ENCODE measurements at regions not wholly inside any gene's neighbourhood (a gene's known extent, or its start where the extent isn't known, plus 50 kb on each side); places are given as distances from the start of the nearest gene placed in this dataset.

DNA sequence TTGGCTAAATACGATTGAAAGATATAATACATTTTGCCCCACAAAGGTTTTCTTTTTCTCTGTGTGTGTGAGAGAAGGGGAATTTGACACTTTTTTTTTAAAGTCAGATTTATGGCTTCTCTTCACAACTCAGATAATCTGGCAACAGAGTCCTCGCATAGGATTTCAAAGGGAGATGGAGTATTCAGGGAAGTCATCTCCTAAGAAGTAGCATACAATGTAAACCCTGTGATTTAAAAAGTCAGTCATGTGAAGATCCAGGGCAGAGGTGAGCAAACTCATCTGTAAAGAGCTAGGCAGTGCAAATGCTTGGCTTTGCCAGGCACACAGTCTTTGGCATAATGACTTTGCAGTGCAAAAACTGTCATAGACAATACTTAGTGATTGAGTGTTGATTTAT, 1526.3 kb downstream of the AACS start:
- no peak for DNase-seq (ENCODE audit: low spot score)

DNA sequence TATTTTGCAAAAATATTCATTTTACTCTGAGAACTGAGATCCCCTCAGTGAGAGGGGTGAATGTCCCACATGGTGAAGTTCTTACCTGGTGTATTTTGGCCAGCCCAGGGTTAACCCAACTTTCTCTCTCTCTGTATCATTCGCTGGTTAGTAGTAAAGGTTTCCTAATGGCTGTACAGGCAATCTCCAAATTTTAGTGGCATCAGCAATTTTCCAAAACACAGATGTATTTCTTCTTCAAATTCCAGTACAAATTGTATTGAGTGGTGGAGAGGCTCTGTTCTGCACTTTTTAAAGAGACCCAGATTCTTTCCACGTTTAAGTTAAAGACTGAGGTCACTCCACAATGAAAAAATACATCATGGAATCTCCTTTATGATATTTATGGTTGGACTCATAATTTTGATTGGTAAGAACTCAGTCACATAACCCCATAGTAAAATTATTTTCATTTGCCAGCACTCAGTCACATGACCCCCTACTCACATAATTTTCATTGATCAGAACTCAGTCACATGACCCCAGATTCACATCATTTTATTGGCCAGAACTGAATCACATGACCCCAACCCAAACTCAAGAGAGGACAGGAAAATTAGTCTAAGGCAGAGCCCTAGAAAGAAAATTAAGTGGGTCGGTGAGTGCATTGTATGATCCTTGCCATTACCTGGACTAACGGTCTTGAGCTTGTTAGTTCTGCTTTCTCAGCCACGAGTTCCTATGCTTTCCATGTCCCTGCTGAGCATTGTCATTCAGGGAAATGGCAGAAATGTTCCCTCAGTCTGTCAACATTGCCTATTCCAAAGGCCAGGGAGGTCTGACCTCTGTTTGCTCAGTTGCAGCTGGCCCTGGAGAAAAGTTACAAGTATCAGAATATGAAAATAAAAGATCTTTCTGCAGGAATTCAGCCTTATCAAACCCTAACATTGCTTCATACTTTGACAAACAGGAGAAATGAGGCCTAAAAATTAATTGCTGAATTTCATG, 1536.2 kb downstream of the AACS start:
- DNase-seq (ENCODE audit: low spot score): no peak

DNA sequence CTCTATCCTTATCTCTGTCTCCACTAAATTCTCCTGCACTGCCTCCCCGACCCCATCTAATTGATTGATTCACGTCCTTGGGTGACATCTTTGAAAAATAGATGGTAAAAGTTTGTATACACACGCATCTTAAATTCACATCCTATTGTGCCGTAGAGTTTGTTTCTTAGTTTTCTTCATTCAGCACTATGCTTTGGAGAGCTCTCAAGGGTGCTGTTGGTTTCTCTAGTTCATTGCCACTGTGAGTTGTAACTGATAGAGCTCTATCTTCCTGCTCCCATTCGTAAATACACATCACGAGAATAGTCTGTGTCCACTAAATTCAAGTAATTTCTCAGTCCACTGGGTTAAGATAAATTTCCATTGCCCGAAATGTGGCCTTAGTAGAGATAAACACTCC, 1537.4 kb downstream of the AACS start:
- no peak for DNase-seq (ENCODE audit: low spot score)

DNA sequence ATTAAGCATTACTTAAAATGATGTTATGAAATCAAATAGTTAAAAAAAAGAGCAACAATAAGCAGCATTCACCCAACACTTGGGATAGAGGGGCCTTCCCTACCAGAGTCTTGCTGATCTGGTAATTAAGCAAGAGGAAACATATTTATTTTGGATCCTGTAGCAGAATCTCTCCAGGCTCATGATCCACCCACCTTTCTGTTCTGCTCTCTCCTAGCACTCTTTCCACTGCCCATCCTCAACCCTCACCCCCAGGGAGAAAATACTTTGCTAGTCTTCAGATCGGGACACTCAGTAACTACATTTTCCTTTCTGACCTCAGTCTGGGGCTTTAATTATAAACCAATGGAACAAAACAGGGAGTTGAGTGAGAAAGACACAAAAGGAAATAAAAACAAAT, 1541.9 kb downstream of the AACS start:
- no peak for DNase-seq (ENCODE audit: low spot score)

DNA sequence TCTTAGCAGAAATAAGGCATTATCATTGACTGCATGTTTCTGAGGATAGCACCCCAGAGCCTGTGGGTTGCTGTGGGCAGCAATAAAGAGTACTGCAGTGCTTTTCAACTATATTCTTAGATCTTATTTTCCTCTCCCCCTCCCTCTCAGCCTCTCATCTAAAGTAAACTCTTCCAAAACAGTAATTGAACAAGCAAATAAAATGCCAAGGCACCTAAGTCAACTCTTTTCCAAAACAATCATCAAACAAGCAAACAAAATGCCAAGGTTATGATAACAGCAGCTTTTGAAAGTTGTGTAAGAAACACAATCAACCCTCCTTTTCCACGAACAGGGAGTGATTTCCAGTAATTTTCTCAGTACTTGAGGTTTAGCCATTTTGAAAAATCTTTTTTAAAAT, 1542.6 kb downstream of the AACS start:
- no peak for DNase-seq (ENCODE audit: low spot score)

DNA sequence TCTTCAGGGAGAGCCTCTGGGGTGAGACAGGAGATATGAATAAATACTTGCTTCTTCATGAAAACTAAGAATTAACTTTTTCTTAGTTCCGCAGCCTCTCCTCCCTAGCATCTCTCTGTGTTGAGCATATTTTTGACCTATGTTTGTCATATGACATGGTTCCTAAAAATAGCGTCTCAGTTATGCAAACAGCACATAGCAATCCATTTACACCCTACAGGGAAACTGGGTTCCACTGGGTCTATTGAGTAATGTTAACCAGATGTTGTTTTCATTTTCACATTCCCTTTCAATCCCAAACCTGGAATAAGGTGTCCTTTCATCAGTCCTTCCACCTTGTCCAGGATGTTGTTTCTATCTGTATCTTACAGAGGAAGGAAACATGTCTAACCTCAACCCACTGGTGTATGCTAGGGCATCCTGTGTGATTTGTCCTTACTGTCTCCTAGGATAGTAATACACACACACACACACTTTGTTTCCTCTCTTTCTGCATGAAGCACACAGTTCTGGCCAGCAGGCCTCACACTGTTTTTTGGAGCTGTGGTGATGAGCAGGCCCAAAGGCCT, 1543.5 kb downstream of the AACS start:
- DNase-seq (ENCODE audit: low spot score): no peak

DNA sequence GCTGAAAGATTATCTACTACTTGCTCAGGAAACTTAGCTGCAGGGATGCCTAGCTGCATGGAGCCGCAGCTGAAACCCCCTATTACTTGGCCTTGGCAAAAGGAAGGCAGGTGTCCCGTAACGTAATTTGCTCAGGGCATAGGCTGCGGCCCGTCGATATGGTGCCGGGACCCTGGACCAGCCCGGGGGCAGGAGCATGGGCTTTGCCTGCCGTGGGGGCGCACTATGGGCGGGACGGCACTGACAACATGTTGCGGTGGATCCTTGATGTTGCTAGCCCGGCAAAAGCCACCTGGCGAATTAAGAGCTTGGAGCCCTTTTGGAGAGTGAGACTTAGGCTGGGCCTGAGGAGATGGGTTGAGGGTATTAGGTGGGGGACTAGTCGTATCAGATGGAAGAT, 1551.2 kb downstream of the AACS start:
- DNase-seq (ENCODE audit: low spot score): no peak

DNA sequence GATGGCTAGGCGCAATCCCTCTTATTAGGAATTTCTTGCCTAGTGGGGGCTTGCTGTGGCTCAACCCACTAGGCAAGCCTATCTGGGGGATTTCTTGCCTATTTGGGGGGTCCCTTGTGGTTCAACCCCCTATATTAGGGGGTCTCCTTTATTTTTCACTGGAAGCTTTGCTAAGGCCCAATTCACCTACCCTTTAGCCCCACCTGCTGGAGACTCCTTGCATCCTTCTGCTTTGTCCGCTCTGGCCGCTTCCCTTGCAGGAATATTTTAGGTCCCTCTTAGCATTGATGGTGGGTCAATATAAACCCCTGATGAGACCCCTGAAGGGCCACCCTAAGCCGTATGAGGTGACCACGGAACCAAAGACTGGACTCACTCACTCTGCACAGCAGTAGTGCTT, 1552.1 kb downstream of the AACS start:
- DNase-seq (ENCODE audit: low spot score): peak; percentile 9

DNA sequence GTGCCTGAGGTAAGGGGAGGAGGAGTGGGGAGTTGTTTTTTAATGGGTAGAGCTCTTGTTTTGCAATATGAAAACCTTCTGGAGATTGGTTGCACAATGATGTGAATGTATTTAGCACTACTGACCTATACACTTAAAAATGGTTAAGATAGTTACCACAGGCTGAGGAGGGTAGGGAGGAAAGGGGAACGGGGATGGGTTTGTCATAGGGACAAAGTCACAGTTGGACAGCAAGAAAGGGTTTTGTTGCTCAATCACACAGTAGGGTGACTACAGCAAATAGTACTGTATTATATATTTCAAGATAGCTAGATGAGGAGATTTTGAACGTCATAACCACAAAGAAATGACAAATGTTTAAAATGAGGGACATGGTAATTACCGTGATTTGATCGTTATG, 1562.4 kb downstream of the AACS start:
- DNase-seq (ENCODE audit: low spot score): no peak

DNA sequence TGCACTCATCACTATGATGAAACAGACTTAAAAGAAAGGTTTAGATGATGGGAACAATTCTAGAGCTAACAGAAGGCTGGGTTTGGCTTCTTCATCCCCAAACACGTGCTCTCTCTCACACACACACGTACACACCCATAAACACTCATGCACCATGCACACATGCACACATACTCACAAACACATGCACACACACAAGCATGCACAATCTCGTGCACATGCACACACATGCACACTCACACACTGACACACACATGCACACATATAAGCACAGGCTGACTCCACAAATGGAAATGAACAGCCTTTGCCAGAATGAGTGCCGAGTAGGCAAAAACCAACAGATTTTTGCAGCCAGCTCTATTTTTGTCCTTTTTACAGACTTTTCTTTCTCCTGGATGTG, 1571.6 kb downstream of the AACS start:
- DNase-seq (ENCODE audit: low spot score): no peak

DNA sequence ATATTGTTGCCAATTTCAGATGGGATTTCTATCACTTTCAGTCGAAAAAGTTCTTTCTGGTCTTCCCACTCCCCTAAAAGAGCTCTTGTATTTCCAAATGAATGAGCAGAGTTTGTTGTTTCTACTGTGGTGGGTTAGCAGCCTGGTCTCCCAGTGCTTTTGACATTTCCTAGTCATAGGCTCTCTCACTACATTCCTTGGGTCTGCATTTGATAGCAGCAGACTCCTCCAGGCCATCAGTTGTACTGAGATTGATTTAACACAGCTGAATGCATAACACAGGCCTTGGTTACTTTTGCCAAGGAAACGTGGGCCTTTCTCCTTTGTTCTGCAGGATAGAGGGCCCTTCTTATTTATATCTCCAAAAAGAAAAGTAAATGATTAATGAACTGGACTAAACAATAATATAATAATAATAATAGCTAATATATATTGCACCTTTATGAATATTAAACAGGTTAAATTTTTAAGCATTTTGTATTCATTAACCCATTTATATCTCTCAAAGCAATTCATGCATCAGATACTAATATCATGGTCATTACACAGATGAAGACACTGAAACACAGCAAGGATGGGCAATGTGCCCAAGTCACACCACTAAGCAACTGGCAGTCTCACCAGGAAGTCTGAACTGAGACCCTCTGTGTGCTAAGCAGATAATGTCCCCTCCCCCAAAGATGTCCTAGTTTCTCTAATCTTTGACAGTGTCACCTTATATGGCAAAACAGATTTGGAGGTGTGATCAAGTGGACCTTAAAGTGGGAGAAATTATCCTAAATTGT, 1579.2 kb downstream of the AACS start:
- DNase-seq (ENCODE audit: low spot score): no peak

DNA sequence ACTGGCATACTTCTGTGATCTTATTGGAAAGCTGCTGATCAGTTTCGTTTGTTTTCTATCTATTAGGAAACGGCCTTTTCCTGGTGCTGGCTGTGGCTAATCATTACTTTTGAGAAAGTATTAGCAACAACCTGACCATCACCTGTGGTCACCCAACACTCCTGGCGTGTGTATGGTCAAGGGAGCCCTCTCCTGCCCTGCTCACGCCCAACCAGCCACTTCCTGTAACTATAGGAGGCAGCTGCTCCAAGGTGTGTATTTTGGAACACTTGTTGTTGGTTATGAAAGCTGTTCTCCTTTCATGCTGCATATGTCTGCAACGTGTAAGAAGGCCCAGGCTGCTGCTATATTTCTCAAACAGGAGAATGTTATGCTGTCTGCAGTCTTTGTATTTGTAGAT, 1582.8 kb downstream of the AACS start:
- DNase-seq (ENCODE audit: low spot score): no peak

DNA sequence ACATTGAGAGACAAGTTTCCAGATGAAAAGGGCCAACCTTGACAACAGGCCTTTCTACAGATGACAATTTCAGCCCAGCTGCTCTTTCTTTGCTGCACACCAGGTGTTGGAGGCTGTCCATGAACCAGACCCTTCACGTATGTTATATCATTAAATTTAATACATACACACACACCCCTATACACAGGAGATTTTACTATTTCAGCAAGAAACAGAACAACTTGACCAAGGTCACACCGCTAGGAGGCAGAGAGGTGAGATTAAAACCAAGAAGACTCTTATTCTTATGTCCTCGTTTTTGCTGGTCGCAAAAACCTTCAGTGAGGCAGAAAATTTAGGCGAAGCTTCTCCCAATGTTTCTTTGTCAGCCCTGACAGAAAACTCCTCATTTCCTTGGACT, 1585.9 kb downstream of the AACS start:
- DNase-seq (ENCODE audit: low spot score): no peak

DNA sequence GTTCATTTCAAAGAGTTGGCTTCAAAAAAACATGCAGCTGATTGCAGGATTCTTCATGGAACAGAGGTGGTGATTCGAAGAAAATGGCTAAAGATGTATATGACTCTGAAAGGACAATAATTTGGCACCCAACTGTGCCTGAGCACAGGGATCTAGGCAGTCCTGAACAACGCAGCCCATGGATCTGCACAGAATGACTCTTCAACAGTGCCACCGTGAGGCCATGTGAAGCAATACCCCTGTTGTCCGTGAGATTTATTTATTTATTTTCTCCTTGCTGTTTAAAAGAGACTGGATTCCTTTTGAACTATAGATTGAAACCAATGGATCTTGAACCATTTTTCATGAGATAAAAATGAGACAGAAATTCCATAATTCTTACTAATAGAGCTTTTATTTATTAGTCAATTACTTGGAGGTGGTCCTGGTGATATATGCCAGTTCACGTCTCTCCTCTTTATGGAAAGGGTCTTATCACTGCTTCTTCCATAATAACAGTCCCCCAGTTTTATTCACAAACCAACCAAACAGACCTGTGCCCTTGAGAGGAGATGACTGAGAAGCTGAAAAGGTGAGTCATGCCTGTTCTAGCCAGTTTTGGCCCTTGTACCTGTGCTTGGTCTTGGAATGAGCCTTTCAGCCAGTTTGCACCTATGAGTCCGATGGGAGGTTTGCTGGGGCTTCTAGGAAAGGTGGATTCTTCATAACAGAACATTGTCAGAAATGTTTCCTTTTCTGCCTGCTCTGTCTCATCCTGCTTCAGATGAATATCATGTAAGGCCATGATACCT, 1598.3 kb downstream of the AACS start:
- no peak for DNase-seq (ENCODE audit: low spot score)

DNA sequence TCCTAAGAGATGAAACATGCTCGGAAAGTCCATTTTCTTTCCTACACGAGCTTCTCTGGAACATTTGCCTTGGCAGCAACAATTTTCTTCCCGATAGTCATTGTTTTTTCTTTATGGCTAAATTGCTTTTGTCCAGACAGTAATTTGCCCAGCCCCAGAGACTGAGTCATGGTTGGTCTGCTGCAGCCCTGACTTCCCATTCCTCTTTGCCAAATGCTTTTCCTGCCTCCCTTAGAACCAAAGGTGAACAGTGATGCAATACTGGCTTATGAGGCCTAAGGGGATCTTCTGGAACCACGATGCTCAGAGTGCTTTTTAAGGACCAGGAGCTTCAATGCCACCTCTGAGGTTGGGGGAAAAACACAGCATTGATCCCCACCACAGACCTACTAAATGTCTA, 1599.6 kb upstream of the TMEM132C start:
- peak; percentile 74 for DNase-seq (ENCODE audit: low spot score)

DNA sequence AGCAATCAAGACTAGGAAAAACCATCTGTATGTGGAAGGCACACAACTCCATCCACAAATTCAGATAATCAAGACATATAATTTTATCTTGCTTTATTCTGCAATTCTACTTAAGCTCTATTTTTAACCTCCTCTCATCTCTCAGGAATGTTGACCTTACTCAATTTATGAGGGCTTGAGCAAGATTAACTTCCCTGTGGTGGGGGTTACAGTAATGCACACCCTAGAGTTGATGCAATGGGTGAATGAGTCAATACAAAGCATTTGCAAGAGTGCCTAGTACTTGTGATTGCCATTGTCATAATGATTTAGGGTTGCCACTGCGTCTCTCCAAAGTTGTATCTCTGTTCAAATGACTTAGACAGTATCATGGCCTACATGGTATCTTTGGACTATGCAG, 1598.4 kb upstream of the TMEM132C start:
- DNase-seq (ENCODE audit: low spot score): peak; percentile 88

DNA sequence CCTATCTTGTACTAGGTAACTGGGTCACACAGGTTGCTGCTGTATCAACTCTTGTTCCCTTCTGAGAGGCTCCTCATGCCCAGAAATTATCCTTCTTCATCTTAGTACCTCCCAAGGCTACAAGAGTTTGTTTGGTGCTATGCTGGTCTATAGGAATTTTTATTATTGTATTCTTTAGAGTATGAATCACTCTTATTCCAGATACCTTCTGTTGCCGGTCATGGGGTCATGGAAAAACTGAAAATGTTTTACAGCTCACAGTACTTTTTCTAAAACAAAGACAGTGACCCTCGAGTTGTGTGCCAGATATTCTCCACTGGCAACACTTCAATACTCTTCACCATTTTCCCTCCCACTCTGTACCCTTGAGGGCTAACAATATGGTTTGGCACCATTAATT, 1598.0 kb upstream of the TMEM132C start:
- DNase-seq (ENCODE audit: low spot score): peak; percentile 71

DNA sequence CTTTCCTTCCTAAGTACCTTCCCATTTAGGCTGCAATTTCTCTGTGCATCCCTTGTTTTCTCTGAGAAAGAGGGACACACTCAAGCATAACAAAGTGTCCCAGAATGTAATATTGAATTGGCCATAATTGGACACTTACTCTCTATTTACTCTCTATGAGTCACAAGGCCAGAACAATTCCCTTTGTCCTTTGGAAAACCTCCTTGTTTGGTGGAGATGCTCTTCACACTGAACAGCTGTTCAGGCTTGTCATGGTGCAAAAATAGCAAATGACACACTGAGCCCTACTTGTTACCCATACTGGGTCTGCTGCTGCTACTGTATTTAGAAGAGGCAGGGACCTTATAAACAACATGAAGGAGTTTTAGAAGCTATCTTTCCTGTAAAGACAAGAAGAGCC, 1590.5 kb upstream of the TMEM132C start:
- no peak for DNase-seq (ENCODE audit: low spot score)

DNA sequence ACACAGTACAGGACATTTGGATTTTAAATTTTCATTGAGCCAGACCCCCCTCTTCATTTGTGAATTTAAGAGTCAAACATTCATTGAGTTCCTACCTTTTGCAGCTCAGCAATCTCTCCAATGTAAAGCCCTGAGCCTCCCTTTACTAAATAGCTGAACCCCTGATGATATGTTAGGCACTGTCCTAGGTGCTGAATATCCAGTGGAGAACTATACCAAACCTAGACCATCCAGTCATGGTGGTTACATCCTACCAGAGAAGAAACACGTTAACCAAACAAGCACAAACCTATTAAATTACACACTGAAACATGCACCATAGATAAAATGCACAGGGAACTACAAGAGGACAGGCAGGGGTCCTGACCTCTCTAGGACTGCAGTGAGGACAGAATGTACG, 1585.3 kb upstream of the TMEM132C start:
- DNase-seq (ENCODE audit: low spot score): no peak

DNA sequence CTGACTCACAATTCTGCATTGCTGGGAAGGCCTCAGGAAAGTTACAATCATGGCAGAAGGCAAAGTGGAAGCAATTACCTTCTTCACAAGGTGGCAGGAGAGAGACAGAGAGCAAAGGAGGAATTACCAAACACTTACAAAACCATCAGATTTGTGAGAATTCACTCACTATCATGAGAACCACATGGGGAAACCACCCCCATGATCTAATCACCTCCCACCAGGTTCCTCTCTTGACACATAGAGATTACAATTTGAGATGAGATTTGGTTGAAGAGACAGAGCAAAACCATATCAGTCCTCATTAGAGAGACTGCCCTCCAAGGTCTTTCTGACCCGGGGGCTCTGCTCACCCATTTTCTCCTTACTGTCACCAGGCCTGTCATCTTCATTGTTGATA, 1582.3 kb upstream of the TMEM132C start:
- no peak for DNase-seq (ENCODE audit: low spot score)

DNA sequence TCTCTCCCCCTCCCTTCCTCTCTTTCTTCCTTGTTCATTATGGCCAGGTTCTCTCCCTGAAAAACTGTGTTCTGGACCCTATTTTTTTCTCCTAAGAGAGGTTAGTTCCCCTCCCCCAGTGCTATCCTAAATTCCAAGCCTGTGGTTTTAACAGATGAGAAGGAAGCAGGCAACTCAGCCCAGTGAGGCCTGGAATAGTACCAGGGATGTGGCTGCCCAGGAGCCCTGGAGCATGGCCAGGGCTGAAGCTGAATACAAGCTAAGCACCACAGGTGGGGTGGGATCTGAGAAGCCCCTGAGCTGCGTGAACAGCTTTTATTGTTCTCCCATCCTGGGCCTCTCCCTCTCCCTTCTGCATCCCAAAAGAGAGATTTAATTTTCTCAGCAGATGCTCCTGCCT, 1581.3 kb upstream of the TMEM132C start:
- no peak for DNase-seq (ENCODE audit: low spot score)

DNA sequence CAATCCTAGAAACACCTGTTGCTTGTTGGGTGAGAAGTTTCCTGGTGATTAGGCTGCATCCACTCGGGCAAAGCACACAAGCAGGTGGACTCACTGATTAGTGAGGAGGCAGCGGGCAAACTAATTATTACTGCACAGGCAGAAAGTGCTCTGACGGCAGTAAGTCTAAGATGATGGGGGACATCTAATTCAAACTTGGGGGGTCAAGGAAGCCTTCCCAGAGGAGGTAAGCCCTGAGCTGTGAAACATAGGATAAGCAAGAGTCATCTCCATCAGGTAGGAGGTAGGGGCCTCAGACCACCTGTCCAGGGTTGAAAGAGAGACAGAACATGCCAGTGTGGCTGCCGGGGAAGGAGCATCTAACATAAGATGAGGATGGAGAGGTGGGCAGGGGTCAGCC, 1578.4 kb upstream of the TMEM132C start:
- no peak for DNase-seq (ENCODE audit: low spot score)

Data from AG08395 (cell line).